ENCODE measurements at regions not wholly inside any gene's neighbourhood (a gene's known extent, or its start where the extent isn't known, plus 50 kb on each side); places are given as distances from the start of the nearest gene placed in this dataset.

DNA sequence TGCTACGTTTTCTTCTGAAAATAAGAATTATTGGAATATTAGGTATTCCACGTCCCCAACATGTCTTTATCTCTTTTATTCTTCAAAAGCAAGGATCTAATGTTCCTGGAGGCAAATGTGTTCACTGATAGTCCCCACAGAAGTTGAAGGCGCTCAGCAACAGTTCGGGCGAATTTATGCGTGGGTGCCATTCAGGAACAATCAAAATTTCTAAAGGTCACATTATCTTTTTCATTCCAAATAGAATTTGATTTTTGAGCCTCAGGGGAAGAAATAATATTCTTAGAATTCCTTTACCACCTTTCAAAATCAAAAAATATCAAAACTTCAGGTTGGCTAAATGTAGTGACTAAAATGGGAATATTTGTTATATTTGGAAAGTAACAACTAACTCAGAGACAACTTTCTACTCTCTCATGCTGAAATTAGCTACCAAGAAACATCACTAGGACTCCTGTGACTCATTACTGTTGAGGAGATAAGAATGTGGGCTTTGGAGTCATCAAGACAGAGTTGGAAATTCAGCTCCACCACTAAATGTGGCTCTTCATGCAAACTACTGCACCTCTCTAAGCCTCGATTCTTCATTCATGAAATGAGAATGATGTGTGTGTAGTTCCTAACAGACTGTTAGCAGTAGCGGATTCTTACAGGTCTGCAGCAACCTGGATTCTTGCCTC, 72.3 kb upstream of the KIT start:
- no peak overlapping the region for H3K4me3 ChIP-seq (ENCODE audit: low read depth, low read length)
- TF ChIP-seq, protein P1, sequence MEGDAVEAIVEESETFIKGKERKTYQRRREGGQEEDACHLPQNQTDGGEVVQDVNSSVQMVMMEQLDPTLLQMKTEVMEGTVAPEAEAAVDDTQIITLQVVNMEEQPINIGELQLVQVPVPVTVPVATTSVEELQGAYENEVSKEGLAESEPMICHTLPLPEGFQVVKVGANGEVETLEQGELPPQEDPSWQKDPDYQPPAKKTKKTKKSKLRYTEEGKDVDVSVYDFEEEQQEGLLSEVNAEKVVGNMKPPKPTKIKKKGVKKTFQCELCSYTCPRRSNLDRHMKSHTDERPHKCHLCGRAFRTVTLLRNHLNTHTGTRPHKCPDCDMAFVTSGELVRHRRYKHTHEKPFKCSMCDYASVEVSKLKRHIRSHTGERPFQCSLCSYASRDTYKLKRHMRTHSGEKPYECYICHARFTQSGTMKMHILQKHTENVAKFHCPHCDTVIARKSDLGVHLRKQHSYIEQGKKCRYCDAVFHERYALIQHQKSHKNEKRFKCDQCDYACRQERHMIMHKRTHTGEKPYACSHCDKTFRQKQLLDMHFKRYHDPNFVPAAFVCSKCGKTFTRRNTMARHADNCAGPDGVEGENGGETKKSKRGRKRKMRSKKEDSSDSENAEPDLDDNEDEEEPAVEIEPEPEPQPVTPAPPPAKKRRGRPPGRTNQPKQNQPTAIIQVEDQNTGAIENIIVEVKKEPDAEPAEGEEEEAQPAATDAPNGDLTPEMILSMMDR (IDR thresholded peaks at IDR 0.05; ENCODE audit: low read depth, low read length): no peak
- no peak for TF ChIP-seq POLR2A (IDR thresholded peaks at IDR 0.05; ENCODE audit: extremely low read depth, insufficient read length)
- TF ChIP-seq MYC (IDR thresholded peaks at IDR 0.05; ENCODE audit: low read depth, low read length): no peak
- TF ChIP-seq MAX (IDR thresholded peaks at IDR 0.05; ENCODE audit: low read depth, low read length): no peak
- DNase-seq (ENCODE audit: low read depth): no peak

DNA sequence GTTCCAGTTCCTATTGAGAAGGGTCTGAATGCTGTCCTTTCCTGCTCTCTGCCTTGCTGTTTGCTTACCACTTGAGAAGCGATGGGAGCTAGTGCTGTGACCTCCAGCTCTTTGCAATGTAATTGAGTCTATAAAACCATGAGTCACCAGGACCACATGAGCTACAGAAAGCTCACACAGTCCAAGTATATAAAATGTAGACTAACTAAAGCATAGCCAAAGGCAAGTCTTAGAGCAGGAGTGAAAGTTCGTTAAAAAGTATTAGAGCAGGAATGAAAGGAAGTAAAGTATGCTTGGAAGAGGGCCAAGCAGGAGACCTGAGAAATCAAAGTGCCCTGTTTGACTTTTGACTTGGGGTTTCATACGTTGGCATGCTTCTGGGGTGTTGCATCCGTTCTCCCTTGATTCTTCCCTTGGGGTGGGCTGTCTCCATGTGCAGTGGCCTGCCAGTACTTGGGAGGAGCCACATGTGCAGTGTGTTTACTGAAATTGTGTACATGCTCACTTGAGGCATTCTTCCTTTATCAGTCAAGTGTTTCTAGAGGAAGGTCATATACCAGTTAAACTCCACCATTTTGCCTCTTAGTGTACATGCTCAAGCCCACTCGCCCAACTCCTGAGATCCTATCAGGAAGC, 71.3 kb upstream of the KIT start:
- DNase-seq (ENCODE audit: low read depth): no peak
- no peak overlapping the region for H3K4me3 ChIP-seq (ENCODE audit: low read depth, low read length)
- TF ChIP-seq, protein P1 (IDR thresholded peaks at IDR 0.05; ENCODE audit: low read depth, low read length): no peak
- no peak for TF ChIP-seq MAX (IDR thresholded peaks at IDR 0.05; ENCODE audit: low read depth, low read length)
- TF ChIP-seq MYC (IDR thresholded peaks at IDR 0.05; ENCODE audit: low read depth, low read length): no peak
- no peak for TF ChIP-seq POLR2A (IDR thresholded peaks at IDR 0.05; ENCODE audit: extremely low read depth, insufficient read length)

- TF ChIP-seq POLR2A (IDR thresholded peaks at IDR 0.05; ENCODE audit: extremely low read depth, insufficient read length) (no peak), MAX (IDR thresholded peaks at IDR 0.05; ENCODE audit: low read depth, low read length) (no peak), MYC (IDR thresholded peaks at IDR 0.05; ENCODE audit: low read depth, low read length) (no peak)
- TF ChIP-seq, protein P1 (IDR thresholded peaks at IDR 0.05; ENCODE audit: low read depth, low read length): no peak
- H3K4me3 ChIP-seq (ENCODE audit: low read depth, low read length): no peak overlapping the region
- DNase-seq (ENCODE audit: low read depth): no peak
These were observed 70.5 kb upstream of the KIT start for GRCh38 chr4:54587107-54587891.

DNA sequence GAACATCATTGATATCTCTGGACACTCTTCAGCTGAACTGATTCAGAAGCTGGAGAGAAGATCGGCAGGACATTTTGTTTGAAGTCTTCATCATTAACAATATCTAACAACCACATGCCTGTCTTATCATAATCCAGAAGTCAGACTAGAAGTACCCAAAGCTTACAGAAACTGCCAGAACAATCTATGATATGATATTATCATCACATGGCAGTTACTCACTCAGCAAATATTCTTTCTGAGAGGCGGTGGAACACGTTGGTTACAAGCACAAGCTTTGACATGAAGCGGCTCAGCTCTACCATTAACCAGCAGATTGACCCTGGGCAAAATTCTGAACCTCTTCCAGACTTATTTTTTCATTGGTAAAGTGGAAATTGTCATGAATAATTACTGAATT, 69.4 kb upstream of the KIT start:
- DNase-seq (ENCODE audit: low read depth): no peak
- TF ChIP-seq POLR2A (IDR thresholded peaks at IDR 0.05; ENCODE audit: extremely low read depth, insufficient read length) (no peak), MAX (IDR thresholded peaks at IDR 0.05; ENCODE audit: low read depth, low read length) (no peak), MYC (IDR thresholded peaks at IDR 0.05; ENCODE audit: low read depth, low read length) (no peak)
- TF ChIP-seq, protein P1 (IDR thresholded peaks at IDR 0.05; ENCODE audit: low read depth, low read length): no peak
- no peak overlapping the region for H3K4me3 ChIP-seq (ENCODE audit: low read depth, low read length)

DNA sequence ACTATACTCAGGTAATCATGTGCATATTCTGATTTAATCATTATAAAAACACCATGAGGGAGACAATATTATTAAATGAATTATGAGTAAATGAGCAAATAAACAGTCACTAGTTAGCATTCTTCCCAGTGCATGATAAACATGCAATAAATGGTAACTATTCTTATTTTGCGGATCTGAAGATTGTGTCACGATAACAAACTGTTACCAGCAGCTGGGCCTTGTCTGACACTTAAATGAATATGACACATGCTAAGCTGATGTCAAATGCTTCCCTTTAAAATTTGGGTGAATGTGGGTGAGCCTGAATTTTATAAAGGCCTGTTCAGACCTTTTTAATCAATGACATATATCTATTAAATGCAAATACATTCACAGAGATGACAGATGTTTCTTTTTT, 68.2 kb upstream of the KIT start:
- TF ChIP-seq MAX (IDR thresholded peaks at IDR 0.05; ENCODE audit: low read depth, low read length) (no peak), POLR2A (IDR thresholded peaks at IDR 0.05; ENCODE audit: extremely low read depth, insufficient read length) (no peak), MYC (IDR thresholded peaks at IDR 0.05; ENCODE audit: low read depth, low read length) (no peak)
- TF ChIP-seq, protein P1 (IDR thresholded peaks at IDR 0.05; ENCODE audit: low read depth, low read length): no peak
- no peak for DNase-seq (ENCODE audit: low read depth)
- H3K4me3 ChIP-seq (ENCODE audit: low read depth, low read length): no peak overlapping the region

All from NB4 (cell line).